Stimulated activated memory B cell treated with anti-CD40 and anti-IgM and Interleukin-4, amounts not matched to agents 10 μg/mL and 1 μg/mL and 100 μg/mL, for 72 hours (primary cell): ENCODE measurements at regions not wholly inside any gene's neighbourhood (a gene's known extent, or its start where the extent isn't known, plus 50 kb on each side); places are given as distances from the start of the nearest gene placed in this dataset.

Experiments used
- ATAC-seq: fragments of 150-1000 bp; cut with Tn5 transposase; 2 replicates; pipeline ENCODE4 v1.10.0; 2021
- H3K27ac Mint-ChIP-seq: one replicate; pipeline ENCODE4 v1.8.0; 2022; ENCODE audit warnings: mild to moderate bottlenecking, mixed read lengths
- H3K27me3 Mint-ChIP-seq: one replicate; pipeline ENCODE4 v1.8.0; 2022; ENCODE audit warnings: mixed read lengths
- H3K36me3 Mint-ChIP-seq: one replicate; pipeline ENCODE4 v1.8.0; 2022; ENCODE audit warnings: mixed read lengths
- H3K4me1 Mint-ChIP-seq: one replicate; pipeline ENCODE4 v1.8.0; 2022; ENCODE audit warnings: mixed read lengths
- H3K4me3 Mint-ChIP-seq: one replicate; pipeline ENCODE4 v1.8.0; 2022; ENCODE audit warnings: mild to moderate bottlenecking, moderate library complexity, mixed read lengths
- H3K9me3 Mint-ChIP-seq: one replicate; pipeline ENCODE4 v1.8.0; 2022; ENCODE audit warnings: mixed read lengths

DNA sequence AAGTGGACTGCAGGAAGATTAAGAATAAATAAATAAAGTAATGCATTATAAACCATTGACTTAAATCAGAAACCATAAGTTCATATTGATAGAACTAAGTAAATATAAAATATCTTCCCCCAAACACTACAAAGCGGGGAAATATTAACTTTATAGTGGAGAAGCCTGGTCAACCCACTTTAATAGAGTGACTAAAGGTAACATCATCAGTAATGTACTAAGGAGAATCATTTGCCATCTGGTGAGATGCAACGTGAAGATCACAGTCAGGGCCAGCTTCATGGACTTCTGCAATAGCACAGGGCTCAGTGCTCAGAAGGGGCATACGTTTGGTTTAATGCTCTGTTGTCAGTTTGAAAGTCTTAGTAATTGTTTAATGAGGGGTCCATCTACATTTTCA, 58.8 kb upstream of the CD83 start:
- H3K4me3 Mint-ChIP-seq: no peak overlapping the region
- H3K36me3 Mint-ChIP-seq: peaks cover 7% of the 10 kb centered on the region
- no peak overlapping the region for H3K27ac Mint-ChIP-seq
- H3K4me1 Mint-ChIP-seq: no peaks in the 10 kb centered on the region
- ATAC-seq: no peak
- no peaks in the 10 kb centered on the region for H3K9me3 Mint-ChIP-seq
- peaks cover 7% of the 10 kb centered on the region for H3K27me3 Mint-ChIP-seq

DNA sequence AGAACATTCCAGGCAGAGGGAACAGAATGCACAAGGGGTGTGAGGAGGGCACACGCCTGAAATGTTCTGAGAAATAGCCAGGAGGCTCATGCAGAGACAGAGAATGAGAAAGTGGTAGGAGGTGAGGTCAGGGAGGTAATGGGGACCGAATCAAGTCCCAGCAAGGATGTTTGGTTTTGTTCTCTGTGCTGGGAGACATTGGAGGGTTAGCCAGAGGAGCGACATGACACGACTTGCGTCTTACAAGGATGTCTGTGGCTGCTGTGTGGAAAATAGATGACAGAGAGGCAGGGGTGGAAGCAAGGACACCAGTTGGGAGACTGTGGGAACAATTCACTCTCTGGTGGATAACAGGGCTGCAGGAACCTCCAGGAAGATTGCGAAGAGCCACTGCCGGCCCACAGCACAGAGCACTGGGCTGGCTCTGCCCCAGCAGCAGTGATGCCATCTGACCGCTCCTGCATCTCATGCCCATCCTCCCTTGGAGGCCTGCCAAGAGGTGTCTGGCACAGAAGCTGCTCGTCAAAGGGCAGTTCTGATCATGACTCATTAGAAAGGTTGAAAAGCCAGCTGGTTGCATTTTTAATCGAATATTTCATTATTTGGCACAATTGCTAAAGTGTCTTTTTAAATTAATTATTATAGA, 57.7 kb upstream of the CD83 start:
- Mint-ChIP-seq H3K27ac (no peak overlapping the region), H3K9me3 (no peaks in the 10 kb centered on the region), H3K4me1 (no peaks in the 10 kb centered on the region), H3K36me3 (peaks cover 7% of the 10 kb centered on the region), H3K4me3 (no peak overlapping the region), H3K27me3 (peaks cover 7% of the 10 kb centered on the region)
- ATAC-seq: no peak

- H3K4me3 Mint-ChIP-seq: no peak overlapping the region
- peaks cover 7% of the 10 kb centered on the region for H3K36me3 Mint-ChIP-seq
- peaks cover 6% of the 10 kb centered on the region for H3K4me1 Mint-ChIP-seq
- H3K27me3 Mint-ChIP-seq: peaks cover 7% of the 10 kb centered on the region
- no peaks in the 10 kb centered on the region for H3K9me3 Mint-ChIP-seq
- no peak overlapping the region for H3K27ac Mint-ChIP-seq
- no peak for ATAC-seq
These were observed 56.6 kb upstream of the CD83 start for GRCh38 chr6:14060971-14061370.

- H3K9me3 Mint-ChIP-seq: no peaks in the 10 kb centered on the region
- no peak overlapping the region for H3K27ac Mint-ChIP-seq
- H3K4me3 Mint-ChIP-seq: no peak overlapping the region
- H3K4me1 Mint-ChIP-seq: peaks cover 12% of the 10 kb centered on the region
- H3K27me3 Mint-ChIP-seq: peaks cover 7% of the 10 kb centered on the region
- ATAC-seq: no peak
- H3K36me3 Mint-ChIP-seq: peaks cover 7% of the 10 kb centered on the region
These were observed 55.9 kb upstream of the CD83 start for GRCh38 chr6:14061643-14062042.

GRCh38 chr6:14062345-14063029, 55.1 kb upstream of the CD83 start:
- Mint-ChIP-seq H3K9me3 (no peaks in the 10 kb centered on the region), H3K27me3 (peaks cover 7% of the 10 kb centered on the region), H3K36me3 (peaks cover 7% of the 10 kb centered on the region), H3K4me3 (no peak overlapping the region), H3K27ac (no peak overlapping the region), H3K4me1 (peaks cover 18% of the 10 kb centered on the region)
- ATAC-seq: no peak

- H3K4me3 Mint-ChIP-seq: no peak overlapping the region
- no peaks in the 10 kb centered on the region for H3K9me3 Mint-ChIP-seq
- H3K4me1 Mint-ChIP-seq: peaks cover 29% of the 10 kb centered on the region
- ATAC-seq: no peak
- H3K36me3 Mint-ChIP-seq: peaks cover 7% of the 10 kb centered on the region
- H3K27me3 Mint-ChIP-seq: no peaks in the 10 kb centered on the region
- no peak overlapping the region for H3K27ac Mint-ChIP-seq
These were observed 53.8 kb upstream of the CD83 start for GRCh38 chr6:14063756-14064155.

- Mint-ChIP-seq H3K9me3 (no peaks in the 10 kb centered on the region), H3K27ac (peak overlapping the region; percentile 96), H3K4me3 (no peak overlapping the region), H3K36me3 (peaks cover 7% of the 10 kb centered on the region), H3K4me1 (peaks cover 35% of the 10 kb centered on the region), H3K27me3 (no peaks in the 10 kb centered on the region)
- no peak for ATAC-seq
These were observed 52.2 kb upstream of the CD83 start for GRCh38 chr6:14065350-14065749.

- Mint-ChIP-seq H3K27me3 (no peaks in the 10 kb centered on the region), H3K9me3 (no peaks in the 10 kb centered on the region), H3K27ac (peak overlapping the region; percentile 96), H3K36me3 (peaks cover 7% of the 10 kb centered on the region), H3K4me1 (peaks cover 50% of the 10 kb centered on the region), H3K4me3 (peak overlapping the region; percentile 58)
- ATAC-seq: peak; percentile 79
These were observed 50.7 kb upstream of the CD83 start for GRCh38 chr6:14066782-14067406.

DNA sequence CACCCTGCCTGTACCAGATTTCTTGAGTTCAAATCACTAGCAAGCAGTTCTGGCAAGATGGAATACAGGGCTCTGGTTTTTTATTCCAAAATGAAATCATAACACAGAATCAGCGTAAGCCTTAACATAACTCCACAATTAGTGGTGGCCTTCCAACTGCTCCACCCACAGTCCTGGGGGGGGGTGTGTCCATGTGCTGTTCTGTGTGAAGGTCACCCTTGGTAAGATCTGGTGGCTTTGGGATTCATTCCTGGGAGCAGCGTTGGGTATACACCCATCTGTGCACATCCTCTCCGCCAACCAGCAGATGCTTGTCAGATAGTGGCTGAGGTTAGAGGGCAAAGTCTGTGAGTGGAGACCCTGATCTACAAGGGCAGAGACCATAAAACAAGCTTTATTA, 49.9 kb upstream of the CD83 start:
- Mint-ChIP-seq H3K4me1 (peaks cover 55% of the 10 kb centered on the region), H3K4me3 (no peak overlapping the region), H3K27ac (peak overlapping the region; percentile 96), H3K36me3 (no peaks in the 10 kb centered on the region), H3K9me3 (no peaks in the 10 kb centered on the region), H3K27me3 (no peaks in the 10 kb centered on the region)
- ATAC-seq: no peak
